GM12874 (cell line): ENCODE measurements at regions not wholly inside any gene's neighbourhood (a gene's known extent, or its start where the extent isn't known, plus 50 kb on each side); places are given as distances from the start of the nearest gene placed in this dataset.

ENCODE experiments used
- TF ChIP-seq, protein P1 (sequence below): IDR thresholded peaks from 2 replicates; pipeline ENCODE4 v1.5.1; 2011; ENCODE audit warnings: low read depth, mild to moderate bottlenecking, control low read depth, low read length, moderate library complexity; ENCODE audit not compliant: insufficient read depth

- TF ChIP-seq, protein P1, sequence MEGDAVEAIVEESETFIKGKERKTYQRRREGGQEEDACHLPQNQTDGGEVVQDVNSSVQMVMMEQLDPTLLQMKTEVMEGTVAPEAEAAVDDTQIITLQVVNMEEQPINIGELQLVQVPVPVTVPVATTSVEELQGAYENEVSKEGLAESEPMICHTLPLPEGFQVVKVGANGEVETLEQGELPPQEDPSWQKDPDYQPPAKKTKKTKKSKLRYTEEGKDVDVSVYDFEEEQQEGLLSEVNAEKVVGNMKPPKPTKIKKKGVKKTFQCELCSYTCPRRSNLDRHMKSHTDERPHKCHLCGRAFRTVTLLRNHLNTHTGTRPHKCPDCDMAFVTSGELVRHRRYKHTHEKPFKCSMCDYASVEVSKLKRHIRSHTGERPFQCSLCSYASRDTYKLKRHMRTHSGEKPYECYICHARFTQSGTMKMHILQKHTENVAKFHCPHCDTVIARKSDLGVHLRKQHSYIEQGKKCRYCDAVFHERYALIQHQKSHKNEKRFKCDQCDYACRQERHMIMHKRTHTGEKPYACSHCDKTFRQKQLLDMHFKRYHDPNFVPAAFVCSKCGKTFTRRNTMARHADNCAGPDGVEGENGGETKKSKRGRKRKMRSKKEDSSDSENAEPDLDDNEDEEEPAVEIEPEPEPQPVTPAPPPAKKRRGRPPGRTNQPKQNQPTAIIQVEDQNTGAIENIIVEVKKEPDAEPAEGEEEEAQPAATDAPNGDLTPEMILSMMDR, result no peak
These were observed 78.2 kb downstream of the RWDD3 start for GRCh38 chr1:95312181-95312580.

GRCh38 chr1:95313527-95313926 lies 79.5 kb downstream of the RWDD3 start:
- TF ChIP-seq, protein P1, result no peak

DNA sequence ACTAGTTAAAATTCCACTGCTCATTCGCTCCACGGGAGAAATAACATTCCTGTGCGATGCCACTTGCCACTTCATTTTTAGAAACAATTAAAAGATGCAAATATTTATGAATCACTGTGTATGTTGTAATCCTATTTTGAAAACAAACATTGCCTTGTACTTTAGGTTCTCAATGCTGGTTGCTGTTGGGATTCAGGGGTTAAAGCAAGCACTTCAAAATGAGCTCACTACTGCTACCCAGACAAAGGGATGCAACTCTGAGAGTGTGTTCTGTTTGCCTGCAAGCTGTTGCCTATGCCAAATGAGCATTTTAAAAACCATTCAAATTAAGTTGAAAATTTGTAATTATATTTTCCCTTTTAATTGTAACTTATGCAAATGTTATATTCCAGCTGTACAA lies 87.5 kb downstream of the RWDD3 start:
- TF ChIP-seq, protein P1, result no peak

DNA sequence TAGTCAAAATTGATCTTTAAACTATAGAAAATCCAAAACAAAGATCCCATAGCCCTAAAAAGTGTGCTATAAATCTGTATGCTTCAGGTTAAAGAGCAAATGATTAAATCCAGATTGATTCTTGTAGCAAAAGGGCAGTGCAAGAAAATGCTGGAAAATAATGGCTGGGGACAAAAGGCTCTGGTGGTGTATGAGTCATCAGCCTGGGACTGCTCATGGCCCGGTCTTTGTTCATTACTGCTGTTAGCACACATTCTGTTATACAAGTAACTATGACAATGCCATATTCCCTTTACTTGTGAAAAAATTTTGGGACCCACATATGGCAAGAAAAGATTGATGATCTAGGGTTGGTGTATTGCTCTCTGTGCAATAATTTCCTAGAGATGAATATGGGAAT lies 89.1 kb downstream of the RWDD3 start:
- TF ChIP-seq, protein P1, result no peak

GRCh38 chr1:95325349-95325748 lies 91.3 kb downstream of the RWDD3 start:
- TF ChIP-seq, protein P1, result no peak

- TF ChIP-seq, protein P1, result no peak
These were observed 92.0 kb downstream of the RWDD3 start for GRCh38 chr1:95326023-95326422.

DNA sequence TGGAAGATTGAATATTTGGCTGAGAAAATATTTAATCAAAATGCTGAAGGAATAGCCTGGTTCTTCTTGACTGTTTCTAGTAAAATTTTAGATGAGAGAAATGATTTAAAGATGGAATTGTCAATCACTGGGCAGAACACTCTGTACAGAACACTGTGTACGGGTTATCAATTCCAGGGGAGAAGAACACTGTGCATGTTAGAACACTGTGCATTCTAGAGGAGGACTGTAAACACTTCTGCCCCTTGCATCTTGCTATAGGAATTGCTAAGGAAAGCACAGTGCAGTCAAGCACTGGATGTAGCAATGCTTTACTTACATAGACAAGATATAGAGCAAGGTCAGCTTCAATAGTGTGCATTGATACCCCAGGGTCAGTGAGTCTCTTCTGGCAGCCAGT lies 98.7 kb downstream of the RWDD3 start:
- TF ChIP-seq, protein P1, result no peak

GRCh38 chr1:95339377-95339776 lies 105.4 kb downstream of the RWDD3 start:
- TF ChIP-seq, protein P1, result no peak
